ENCODE measurements at regions not wholly inside any gene's neighbourhood (a gene's known extent, or its start where the extent isn't known, plus 50 kb on each side); places are given as distances from the start of the nearest gene placed in this dataset.

DNA sequence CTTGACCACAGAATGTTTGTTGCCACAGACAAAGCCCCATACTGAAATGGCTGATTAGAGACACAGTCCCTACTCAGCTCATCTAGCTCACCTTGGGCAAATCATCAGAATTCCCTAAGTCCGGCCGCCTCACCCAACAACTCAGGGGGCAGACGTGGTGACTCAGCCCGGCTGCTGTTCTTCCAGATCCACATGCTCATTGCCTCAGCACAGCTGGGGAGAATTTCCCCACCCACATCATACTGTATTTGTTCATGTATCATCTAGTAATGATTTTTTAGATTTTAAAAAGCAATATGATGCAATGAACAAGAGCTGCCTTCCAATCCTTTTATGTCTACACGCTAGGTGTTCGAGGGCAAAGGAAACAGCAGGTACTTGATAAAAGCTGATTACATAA lies 333.8 kb upstream of the TENM3 start:
- DNase-seq: no peak

DNA sequence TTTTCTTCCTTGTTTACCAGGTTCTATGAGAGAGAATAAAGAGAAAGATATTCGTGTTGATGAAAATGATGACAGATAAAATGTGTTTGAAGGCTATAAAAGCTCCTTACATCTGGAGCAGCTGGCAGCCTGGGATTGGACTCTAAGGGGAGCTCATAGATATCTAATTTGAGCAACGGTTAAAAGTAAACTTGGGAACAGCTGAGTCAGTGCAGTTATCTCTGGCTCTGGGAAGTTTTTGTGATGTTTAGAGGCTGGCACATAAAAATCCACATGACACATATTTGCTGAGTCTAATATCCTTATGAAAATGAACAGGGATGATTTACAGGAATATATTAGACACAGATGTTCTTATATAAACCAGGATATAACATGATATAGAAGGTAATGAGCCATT lies 331.8 kb upstream of the TENM3 start:
- no peak for DNase-seq

DNA sequence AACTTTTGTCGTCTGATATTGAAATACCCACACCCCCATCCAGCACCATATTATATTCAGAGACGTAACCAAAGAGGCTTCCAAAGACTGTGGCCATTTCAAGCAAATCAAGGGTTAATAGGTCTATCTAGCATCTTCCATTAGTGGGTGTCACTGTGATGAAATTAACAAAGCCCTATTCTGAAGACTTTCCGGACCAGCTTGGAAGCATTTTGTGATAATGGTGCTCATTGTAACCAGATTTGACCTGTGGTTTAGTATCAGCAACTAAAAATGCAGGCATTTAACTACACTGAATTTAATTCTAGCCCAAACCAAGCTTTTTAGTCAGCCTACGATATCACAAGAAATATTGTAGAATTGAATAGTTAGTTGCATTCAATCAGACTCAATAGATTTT lies 309.7 kb upstream of the TENM3 start:
- no peak for DNase-seq

DNA sequence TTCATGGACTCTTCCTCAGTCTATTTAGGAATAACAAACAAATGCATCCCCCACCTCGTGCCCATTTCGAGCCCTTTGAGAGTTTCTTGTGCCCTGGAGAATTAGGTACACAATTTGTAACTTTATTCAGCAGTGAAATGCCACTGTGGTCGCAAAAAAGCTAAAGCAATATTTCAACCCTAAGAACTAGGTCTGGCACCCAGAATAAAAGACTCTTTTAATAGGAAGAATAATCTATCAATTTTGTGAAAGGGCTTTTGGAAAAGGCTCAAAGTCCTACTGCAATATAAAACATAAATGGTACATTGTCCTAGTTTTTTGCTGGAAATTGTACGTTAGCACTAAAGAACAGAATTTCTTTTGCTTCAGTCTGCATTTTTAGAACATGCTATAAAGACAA lies 304.6 kb upstream of the TENM3 start:
- DNase-seq: no peak

DNA sequence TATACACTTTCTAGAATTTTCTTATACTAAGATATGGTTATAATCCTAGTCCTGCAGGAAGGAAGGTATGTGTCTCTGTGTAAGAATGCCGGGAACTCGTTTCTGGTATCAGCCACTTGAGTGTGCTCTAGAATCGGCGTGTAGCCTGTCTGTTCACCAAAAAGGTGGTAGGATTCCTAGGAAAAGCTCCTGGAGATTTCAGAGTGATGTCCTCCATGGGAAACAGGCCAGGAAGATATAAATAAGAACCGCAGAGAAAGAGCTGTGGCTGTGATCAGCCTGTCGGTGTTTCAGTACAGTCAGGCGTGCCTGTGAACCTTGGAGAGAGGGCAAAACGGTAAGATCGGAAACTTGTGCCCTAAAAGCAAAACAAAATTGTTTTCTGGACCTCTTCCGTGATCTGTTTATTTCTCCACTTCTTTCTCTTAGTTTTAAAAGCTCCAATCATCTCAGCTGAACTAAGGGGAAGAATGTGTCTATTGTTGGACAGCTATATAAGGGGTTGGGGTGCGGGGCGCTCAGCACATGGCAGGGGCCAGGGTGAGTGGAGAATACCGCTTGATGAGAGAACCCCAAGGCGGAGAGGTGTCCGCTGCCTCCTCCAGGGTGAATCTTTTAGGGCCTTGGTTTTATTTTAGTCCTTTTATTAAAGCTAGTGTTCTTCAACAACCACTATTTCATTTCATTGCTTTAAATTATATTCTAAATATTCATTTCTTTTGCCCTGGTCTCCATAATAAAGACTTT lies 303.8 kb upstream of the TENM3 start:
- DNase-seq: no peak

DNA sequence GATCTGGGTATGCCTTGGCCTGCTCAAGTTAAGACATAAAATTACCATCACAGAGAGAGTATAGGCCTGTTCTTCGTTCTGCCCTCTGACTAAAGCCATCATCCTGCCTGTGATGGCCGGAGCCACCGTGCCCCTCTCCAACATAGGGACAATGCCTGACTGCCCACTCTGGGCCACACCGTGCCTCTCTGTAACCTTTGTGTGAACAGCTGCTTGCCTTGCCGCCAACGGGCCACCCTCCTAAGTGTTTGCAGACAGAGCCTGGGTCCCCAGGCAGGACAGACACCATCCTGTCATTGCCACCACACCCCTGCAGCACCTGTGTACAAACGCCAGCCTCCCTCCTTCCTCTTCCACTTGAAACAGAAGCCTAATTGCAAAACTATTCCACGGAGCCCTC lies 298.7 kb upstream of the TENM3 start:
- DNase-seq: no peak

DNA sequence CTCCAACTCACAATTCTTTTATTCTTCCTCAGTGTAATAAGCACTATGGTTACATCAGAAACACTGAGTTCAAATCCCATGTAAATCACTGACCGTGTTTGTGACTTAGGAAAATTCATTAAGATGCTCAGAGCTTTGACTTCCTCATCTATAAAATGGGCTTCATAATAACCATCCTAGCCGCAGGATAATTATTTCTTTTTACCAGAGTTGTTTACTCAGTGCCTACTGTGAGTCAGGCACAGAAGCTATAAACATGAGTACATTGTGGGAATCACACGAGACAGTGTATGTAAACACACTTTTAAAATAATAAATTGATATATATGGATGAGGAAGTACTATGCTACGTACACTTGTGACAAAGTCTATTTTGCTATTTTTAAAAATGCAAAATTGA lies 296.3 kb upstream of the TENM3 start:
- DNase-seq: no peak

DNA sequence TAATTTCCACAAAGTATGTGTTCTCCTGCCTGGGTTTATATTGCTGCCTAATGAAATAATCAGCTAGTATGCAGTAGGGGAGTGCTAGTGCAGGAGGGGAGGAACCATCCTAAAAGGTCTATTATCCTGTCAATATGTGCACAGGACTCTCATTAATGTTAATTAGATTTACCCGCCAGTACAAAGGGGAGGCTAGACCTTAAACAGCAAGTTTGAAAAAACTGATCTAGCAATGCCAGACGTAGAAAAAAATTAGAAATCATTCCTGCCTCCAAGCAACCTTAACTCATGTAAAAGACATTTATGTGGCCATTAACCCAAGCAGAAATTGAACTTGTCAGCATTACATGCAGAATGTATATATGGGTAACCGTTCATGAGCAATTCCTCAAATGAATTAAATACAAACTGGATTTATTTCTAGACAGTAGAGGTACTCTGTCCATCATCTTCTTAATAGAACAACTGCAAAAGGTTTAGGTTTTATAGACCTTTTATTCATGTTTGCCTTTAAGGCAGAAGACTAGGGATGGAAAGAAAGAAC lies 294.3 kb upstream of the TENM3 start:
- no peak for DNase-seq

DNA sequence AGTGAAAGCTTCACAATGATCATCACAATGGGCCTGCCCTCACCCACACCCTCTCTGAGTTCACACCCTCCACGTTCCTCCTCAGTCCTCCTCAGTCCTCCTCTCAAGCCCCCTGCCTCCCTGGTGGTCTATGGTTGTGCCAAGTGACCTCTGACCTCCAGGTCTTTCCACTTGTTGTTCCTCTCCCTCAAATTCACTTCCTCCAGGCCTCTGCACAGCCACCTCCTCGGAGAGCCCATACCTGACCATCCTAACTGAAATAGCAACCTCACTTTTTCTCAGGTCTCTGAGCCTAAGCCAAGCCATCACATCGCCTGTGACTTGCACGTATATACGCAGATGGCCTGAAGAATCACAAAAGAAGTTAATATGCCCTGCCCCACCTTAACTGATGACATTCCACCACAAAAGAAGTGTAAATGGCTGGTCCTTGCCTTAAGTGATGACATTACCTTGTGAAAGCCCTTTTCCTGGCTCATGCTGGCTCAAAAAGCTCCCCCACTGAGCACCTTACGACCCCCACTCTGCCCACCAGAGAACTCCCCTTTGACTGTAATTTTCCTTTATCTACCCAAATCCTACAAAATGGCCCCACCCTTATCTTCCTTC lies 293.4 kb upstream of the TENM3 start:
- DNase-seq: no peak

DNA sequence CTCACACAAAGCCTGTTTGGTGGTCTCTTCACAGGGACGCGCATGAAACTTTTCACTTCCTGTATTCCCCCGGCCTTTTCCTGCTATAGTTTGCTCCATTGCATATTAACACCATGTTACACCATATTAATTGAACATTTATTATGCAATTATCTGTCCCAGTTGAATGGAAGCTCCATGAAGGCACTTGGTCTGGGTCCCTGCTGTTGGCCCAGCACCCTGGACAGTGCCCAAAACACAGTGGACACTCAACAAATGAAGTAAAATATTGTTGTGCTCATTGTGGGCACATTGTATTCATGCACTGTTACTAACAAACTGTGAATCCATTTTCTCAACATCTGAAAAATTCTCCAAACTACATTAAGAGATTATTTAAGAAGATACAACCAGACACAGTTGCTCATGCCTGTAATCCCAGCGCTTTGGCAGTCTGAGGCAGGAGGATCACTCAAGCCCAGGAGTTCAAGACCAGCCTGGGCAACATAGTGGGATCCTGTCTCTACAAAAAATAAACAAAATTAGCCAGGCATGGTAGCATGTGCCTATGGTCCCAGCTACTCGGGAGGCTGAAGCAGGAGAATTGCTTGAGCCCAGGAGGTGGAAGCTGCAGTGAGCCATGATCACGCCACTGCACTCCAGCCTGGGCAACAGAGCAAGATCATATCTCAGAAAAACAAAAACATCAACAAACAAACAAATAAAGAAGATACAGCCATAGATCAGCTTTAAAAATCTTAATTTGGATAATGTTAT lies 292.7 kb upstream of the TENM3 start:
- no peak for DNase-seq

DNA sequence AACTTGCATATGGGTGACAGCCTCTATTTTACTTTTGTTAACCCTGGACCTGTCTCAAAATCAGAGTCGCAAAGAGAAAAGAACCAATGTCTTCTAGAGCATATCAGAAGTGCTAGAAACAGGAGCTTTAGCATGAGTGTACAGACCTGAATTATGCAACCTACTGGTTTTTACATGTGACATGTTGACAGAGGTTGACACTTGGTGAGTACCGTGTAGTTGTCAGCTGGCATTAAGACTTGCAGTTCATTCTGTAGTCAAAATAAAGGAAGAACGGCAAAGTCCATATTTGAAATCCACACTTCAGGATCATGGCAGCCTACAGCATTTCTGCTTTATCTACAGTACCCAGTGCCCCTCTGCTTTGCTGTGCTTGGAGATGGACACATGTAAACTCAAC lies 291.9 kb upstream of the TENM3 start:
- DNase-seq: no peak

DNA sequence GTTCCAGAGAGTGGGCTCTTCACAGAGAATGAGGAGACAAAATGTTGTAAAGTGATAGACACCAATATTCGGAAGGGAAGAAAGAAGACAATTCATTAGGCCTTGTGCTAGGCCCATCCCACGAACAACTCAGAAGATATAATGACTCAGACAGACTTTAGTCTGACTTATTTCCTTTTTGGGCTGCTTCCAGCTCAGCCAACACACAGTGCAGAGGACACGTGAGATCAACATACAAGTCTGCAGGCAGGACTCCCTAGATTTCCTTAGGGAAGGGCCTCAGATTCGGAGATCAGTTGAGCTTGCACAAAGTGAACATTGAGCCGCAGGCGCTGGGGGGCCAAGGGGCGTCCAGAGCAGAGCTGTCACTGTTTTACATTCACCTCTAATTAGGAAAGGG lies 290.7 kb upstream of the TENM3 start:
- no peak for DNase-seq

DNA sequence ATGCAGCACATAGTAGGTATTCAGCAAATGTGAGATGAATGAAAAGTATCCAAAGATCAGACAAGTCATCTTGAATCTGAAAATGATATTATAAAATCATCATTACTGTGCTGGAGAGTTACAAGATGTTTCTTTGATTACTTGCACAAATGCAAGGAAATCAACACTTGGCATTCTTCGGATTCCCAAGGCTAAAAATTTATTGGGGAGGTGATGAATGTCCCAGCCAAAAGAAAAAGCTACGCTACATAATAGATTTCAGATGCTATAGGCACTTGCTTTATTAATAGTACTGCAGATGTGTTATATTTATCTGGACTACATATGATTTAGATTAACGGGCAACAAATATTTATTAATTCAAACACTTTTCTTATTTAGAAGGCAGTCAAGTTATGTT lies 286.7 kb upstream of the TENM3 start:
- DNase-seq: no peak

DNA sequence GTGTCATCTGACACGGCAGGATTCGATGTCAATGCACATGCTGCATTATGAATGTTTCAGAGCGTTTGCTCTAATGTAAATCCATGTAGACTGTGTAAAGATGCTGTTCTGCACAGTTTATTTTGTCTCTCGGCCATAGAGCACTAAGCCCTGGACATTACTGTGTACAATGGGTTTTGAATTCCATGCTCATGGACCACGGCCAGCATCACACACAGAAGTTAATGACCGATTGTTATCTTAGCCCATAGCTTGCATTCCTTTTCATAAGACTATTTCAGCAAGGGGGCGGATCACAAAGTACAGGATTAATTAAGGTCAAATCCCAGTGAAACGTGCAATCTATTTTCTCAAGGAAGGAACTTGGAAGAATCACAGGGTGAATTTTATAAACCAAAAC lies 286.1 kb upstream of the TENM3 start:
- DNase-seq: no peak

DNA sequence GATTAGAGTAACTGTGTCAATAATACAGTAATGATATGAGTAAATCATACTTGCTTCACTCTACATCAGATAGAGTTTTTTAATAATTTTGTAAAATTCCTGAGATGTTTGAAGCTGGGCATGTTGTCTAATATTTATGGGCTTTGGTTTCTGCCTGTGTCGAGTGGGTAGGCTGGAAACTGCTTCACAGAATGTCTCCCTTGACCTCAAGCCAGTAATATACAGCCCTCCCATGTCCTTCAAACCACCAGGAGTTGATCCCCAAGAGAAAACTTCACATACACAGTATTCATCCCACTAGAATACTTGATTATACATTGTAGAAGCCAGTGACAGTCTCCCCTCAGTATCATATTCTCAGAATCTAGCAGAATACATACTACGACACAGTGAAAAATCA lies 284.8 kb upstream of the TENM3 start:
- no peak for DNase-seq

DNA sequence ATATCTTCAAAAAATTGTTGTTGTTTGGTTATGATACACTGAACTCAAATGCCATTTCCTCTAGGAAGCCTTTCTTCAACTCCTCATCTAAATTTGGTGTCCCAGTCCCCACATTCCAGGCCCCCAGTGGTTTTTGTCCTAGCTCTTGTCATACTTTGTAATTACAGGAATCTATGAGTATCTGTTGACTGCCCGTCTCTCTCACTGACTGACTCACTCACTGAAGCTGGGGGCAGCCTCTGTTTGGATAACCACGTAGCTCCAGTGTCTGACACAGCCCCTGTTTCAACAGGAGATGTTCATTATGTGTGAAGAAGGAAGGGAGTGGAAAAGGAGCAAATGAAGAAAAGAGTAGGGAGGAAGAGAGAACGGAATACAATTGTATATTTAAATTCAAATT lies 284.1 kb upstream of the TENM3 start:
- no peak for DNase-seq

DNA sequence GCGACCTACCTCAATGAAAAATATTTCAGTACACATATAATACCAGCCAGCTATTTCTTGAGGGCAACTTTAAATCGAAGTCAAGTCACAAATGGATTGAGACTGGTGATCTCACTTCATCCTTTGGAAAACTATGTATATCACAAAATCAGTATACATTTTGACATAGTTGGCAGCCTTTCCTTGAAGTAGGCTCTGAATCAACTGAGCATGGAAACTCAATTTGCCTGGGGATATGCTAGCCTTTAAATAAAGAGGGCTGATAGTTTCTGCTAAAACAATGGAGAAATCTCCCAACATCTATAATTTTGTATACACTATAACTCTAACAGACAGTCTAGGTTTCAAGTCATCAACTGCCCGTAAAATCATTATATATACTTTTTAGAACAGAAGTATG lies 282.8 kb upstream of the TENM3 start:
- no peak for DNase-seq

DNA sequence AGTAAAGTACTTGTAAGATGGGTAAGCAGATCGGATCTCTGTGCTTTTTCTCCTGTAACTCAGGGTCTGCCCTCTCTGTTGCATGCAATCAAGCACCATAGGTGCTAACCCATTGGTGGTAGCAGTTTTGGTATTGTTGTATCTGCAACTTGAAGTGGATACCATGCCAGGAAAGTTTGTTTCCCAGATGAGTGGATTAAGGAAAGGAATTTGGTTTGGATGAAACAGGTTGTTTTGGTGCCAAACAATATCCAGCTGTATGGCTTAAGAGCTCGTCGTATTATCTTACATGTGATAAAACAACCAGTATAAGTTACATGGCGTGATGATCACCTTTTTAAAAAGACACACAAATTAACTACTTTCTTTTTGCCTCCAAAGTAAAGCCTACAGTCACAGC lies 280.9 kb upstream of the TENM3 start:
- no peak for DNase-seq

DNA sequence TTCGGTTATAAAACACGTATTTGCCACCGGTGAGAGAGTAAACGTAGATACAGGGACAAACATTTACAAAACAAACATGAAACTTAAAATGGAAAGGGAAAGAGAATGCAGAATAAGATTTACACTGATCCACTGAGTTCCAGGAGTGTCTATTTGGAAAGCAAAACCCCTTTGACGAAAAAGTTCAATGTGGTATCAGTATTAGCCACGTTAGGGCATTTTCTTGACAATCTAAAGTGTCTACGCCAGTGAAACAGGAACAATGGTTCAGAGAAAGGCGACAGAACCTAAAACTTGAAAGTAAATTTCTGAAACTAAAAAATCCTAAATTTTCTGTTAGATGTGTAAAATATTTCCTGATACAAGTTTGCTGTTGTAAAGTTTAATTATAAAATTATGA lies 278.5 kb upstream of the TENM3 start:
- no peak for DNase-seq

DNA sequence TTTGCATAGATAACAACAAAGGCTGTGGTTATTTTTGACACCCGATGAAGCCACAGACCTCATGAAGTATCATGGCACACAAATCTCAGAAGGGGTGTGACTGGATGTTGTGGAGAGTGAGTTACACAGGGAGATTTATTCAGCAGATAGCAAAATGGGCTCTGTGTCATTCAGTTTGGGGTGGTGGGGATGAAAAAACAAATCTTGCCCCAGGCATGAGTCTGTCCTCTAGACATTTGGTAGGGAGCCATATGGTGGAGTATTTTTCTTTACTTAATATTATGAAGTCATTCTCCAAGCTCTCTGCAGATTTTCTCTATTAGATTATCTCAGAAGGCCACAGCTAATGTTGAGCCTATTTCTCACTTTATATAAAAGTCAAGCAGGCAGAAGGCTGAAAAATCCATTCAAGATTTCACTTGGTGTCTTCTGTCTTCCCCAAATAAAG lies 277.1 kb upstream of the TENM3 start:
- no peak for DNase-seq

DNA sequence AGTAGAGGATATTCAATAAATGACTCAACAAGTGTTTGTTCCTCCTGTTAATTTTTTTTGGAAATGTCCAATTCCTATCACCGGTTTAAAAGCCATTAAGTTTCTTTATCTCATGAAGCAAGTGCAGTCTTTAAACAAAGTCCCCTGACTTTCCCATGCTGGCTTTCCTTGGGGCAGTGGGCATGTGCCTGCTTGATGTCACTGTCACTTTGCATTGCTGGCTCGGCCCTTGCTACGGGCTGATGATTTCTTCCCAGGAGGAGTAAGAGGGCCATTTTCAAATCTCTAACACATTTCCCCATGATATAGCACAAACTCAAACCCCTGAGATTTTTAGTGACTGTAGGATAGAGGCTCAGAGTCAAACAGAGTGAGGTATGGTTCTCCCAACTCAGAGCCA lies 275.8 kb upstream of the TENM3 start:
- no peak for DNase-seq

DNA sequence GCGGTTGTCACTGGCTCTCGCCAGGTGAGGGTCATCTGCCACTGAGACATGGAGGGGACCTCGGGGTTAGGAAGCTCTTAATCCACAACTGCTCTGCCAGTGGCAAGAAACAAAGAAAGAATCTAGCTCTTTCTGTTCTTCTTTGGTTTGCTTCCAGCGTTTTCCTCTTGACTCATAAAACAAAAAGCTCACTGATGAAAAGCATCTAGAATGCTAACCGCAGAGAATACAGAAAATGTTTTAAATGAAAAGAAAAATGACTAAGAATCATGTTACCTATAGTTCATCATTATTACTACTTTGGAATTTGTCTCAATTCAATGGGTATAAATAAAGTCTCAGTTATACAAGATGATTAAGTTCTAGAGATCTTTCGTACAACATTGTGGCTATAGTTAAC lies 274.8 kb upstream of the TENM3 start:
- no peak for DNase-seq

DNA sequence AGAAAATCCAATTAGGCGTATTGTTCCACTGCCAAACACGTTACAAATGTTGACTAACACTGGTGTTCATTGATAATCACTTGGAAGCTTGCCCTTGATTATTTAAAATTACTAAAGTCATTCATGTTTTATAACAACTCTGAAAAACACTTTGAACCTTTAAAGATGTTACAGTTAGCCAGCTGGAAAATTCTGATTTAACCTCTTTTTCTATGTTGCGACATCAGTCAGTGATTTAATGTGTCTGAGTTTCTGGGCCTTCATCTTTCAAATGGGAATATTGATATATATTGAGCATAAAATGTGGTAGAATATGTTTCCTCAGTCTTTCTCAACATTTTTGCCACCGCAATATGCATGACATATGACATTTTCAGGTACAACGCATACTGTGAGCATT lies 274.1 kb upstream of the TENM3 start:
- no peak for DNase-seq

DNA sequence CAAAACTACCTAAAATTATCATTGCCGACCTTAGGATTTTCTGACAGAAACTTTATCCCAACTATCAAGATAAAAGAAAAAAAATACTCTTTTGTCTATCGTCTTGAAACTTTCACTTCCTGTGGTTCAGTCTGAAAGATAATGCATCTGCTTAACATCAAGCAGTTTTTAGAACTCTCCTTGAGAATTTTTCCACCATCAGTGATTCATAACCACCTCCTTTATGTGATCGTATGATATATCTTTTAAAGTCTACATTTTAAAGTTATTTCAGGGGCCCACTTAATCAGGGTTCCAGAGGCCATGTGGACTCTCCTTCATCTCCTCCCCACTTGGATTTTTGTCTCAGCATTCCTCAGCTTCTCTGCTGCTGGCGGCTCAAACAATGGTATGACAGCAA lies 272.8 kb upstream of the TENM3 start:
- DNase-seq: no peak

Measured in activated effector memory CD4-positive, alpha-beta T cell treated with Interleukin-2 at 50 U/mL for 16 hours (primary cell).